Activated naive CD8-positive, alpha-beta T cell treated with anti-CD3 and anti-CD28 coated beads, Interleukin-2, amount 50 U/mL, for 24 hours (primary cell): ENCODE measurements at regions not wholly inside any gene's neighbourhood (a gene's known extent, or its start where the extent isn't known, plus 50 kb on each side); places are given as distances from the start of the nearest gene placed in this dataset.

ENCODE experiments used
- ATAC-seq: fragments of 150-1000 bp; cut with Tn5 transposase; one replicate; pipeline ENCODE4 v1.10.0; 2021
- DNase-seq: peaks from one replicate; pipeline ENCODE4 v3.0.0; 2021
- H3K27ac Mint-ChIP-seq: one replicate; pipeline ENCODE4 v1.8.0; 2021; ENCODE audit warnings: mild to moderate bottlenecking, mixed read lengths
- H3K27me3 Mint-ChIP-seq: one replicate; pipeline ENCODE4 v1.8.0; 2021; ENCODE audit warnings: mixed read lengths
- H3K36me3 Mint-ChIP-seq: one replicate; pipeline ENCODE4 v1.8.0; 2021; ENCODE audit warnings: low read depth, mixed read lengths
- H3K4me1 Mint-ChIP-seq: one replicate; pipeline ENCODE4 v1.8.0; 2021; ENCODE audit warnings: mixed read lengths
- H3K4me3 Mint-ChIP-seq: one replicate; pipeline ENCODE4 v1.8.0; 2021; ENCODE audit warnings: mild to moderate bottlenecking, moderate library complexity, mixed read lengths
- H3K9me3 Mint-ChIP-seq: one replicate; pipeline ENCODE4 v1.8.0; 2021; ENCODE audit warnings: mixed read lengths

GRCh38 chr22:27684901-27685300, 116.7 kb downstream of the MN1 start:
- ATAC-seq, result no peak
- H3K27me3 Mint-ChIP-seq, result peaks cover 5% of the 10 kb centered on the region

DNA sequence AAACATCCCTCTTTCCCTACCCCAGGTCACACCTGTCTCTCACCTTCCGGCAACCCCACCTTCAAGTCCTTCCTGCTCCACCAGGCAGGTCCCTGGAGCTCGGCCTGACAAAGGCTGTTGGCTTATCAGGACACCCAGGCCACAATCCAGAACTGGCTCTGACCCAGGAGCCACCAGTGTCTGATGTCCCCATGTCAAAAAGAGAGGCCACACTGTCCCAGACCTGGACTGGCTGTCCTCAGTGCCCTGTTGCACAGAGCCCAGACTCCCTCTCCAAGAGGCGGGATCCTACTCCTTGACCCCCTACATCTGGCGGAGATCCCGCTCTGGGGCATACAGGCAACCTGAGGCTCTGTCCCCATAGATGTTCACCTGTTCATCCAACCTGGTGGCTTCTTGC, 116.0 kb downstream of the MN1 start:
- ATAC-seq (no peak), DNase-seq (no peak)
- Mint-ChIP-seq H3K9me3 (peaks cover 4% of the 10 kb centered on the region), H3K36me3 (peaks cover 3% of the 10 kb centered on the region), H3K27ac (no peak overlapping the region), H3K4me1 (no peaks in the 10 kb centered on the region), H3K27me3 (peaks cover 3% of the 10 kb centered on the region), H3K4me3 (no peak overlapping the region)

More at GRCh38 chr22:27684901-27685300, 116.7 kb downstream of the MN1 start:
- Mint-ChIP-seq H3K9me3 (peaks cover 4% of the 10 kb centered on the region), H3K27ac (no peak overlapping the region), H3K36me3 (peaks cover 3% of the 10 kb centered on the region), H3K4me1 (no peaks in the 10 kb centered on the region), H3K4me3 (no peak overlapping the region)
- no peak for DNase-seq

DNA sequence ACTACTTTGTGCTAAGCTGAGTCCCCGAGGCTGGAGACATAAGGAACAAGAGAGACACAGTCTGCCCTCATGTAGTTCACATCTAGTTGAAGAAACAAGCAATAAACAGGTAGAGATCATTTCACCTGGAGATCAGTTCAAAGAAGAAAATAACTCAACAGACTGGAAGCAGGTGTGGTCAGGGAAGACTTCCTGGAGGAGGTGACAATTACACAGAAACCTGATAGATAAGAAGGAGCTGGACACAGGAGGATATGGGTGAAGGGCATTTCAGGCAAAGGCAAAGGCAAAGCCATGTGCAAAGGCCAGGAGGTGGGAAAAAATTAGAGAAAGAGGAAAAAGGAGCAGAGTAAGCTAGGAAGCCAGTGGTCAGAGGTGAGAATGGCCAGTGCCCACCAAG, 115.6 kb downstream of the MN1 start:
- no peaks in the 10 kb centered on the region for H3K4me1 Mint-ChIP-seq
- H3K27ac Mint-ChIP-seq, result no peak overlapping the region
- H3K9me3 Mint-ChIP-seq, result peaks cover 4% of the 10 kb centered on the region
- ATAC-seq, result no peak
- DNase-seq, result no peak
- no peak overlapping the region for H3K4me3 Mint-ChIP-seq
- peaks cover 3% of the 10 kb centered on the region for H3K36me3 Mint-ChIP-seq
- peaks cover 4% of the 10 kb centered on the region for H3K27me3 Mint-ChIP-seq

DNA sequence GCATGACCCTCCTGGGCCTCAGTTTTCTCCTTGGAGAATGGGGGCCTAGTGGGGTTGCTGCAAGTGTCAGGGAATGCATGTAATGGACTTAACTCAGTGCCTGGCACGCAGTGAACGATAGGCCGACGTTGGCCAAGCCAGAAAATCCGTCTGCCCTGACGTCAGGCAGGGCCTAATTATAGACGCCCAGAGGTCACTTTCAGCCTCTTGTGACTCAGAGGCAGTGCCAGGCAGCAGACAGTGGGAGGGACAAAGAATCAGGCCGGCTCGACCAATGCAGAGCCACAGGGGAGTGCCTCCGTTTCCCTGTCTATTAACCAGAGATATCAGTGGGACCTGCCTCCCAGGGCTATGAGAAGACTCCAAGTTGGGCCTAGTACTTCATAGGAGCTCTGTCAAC, 115.0 kb downstream of the MN1 start:
- peaks cover 3% of the 10 kb centered on the region for H3K36me3 Mint-ChIP-seq
- peaks cover 4% of the 10 kb centered on the region for H3K27me3 Mint-ChIP-seq
- DNase-seq (no peak), ATAC-seq (no peak)
- H3K4me3 Mint-ChIP-seq, result no peak overlapping the region
- H3K27ac Mint-ChIP-seq, result no peak overlapping the region
- H3K9me3 Mint-ChIP-seq, result peaks cover 4% of the 10 kb centered on the region
- H3K4me1 Mint-ChIP-seq, result no peaks in the 10 kb centered on the region

- H3K4me3 Mint-ChIP-seq, result no peak overlapping the region
- no peak for DNase-seq
- no peak overlapping the region for H3K27ac Mint-ChIP-seq
Measured at GRCh38 chr22:27687984-27688545, 113.5 kb downstream of the MN1 start.

DNA sequence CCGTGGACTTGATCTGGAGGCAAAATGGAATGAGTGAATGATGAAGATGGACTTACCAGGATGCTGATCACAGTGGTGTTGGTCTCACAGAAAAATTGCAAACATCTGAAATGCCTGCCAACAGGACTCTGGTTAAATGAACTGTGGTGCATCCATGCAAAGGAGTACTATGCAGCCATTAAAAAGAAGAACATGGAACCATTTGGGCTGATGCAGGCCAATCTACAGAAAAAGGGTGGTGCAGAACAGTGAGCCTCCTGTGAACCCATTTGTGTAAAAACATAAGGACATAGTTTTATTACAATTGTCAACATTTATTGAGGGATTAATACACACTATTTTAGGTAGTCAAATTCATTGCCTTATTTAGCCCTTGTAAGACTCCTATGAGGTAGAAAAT, 111.9 kb downstream of the MN1 start:
- Mint-ChIP-seq H3K4me3 (no peak overlapping the region), H3K27ac (no peak overlapping the region), H3K4me1 (no peaks in the 10 kb centered on the region), H3K36me3 (peaks cover 3% of the 10 kb centered on the region), H3K27me3 (peaks cover 6% of the 10 kb centered on the region), H3K9me3 (peaks cover 4% of the 10 kb centered on the region)
- DNase-seq (no peak), ATAC-seq (no peak)

More at GRCh38 chr22:27687984-27688545, 113.5 kb downstream of the MN1 start:
- peaks cover 3% of the 10 kb centered on the region for H3K36me3 Mint-ChIP-seq
- H3K27me3 Mint-ChIP-seq, result peaks cover 4% of the 10 kb centered on the region
- peaks cover 4% of the 10 kb centered on the region for H3K9me3 Mint-ChIP-seq
- no peak for ATAC-seq
- no peaks in the 10 kb centered on the region for H3K4me1 Mint-ChIP-seq

DNA sequence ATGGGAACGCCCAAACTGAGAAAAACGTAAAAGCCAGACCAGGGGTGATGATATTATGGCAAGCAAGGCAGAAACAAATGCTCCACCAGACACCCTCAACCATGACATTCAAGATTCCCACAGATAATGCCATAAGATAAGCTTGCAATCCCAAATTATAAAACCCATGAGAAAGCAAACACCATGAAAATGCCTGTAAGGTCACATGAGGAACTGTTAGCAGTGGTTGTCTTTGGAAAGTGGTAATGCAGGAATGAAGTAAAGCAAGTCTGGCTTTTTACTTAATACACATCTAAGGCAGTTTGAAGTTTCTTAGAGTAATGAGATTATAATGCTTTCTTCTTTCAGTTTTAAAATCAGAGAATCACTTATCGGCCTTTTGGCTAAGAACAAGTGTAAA, 111.0 kb downstream of the MN1 start:
- no peak for DNase-seq
- Mint-ChIP-seq H3K27me3 (peaks cover 6% of the 10 kb centered on the region), H3K4me3 (no peak overlapping the region), H3K27ac (no peak overlapping the region), H3K36me3 (peaks cover 3% of the 10 kb centered on the region), H3K4me1 (no peaks in the 10 kb centered on the region), H3K9me3 (peaks cover 4% of the 10 kb centered on the region)
- ATAC-seq, result no peak

GRCh38 chr22:27692243-27692642, 109.3 kb downstream of the MN1 start:
- Mint-ChIP-seq H3K27me3 (peaks cover 6% of the 10 kb centered on the region), H3K9me3 (peaks cover 6% of the 10 kb centered on the region), H3K36me3 (peaks cover 3% of the 10 kb centered on the region), H3K27ac (no peak overlapping the region), H3K4me1 (no peaks in the 10 kb centered on the region), H3K4me3 (no peak overlapping the region)
- ATAC-seq (no peak), DNase-seq (no peak)

DNA sequence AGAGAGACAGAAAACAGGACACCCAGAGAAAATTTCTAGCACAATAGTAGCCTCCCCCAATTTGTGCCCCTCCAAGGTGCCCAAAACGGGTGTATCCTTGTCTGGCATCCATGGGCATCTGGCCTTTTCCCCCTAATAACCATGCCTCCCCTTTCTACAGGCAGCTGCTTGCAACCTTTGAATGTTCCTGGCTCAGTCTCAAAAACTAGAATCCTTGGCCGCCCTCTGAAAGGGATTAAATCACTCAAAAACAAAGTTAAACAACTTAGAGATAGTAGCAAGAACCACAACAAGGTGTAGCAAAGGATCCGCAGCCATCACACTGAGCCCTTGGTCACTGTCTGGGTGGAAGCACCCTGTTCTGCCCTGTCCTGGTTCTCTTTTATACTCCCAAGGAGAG, 105.6 kb downstream of the MN1 start:
- Mint-ChIP-seq H3K4me1 (no peaks in the 10 kb centered on the region), H3K4me3 (no peak overlapping the region), H3K9me3 (peaks cover 5% of the 10 kb centered on the region), H3K27ac (no peak overlapping the region), H3K36me3 (no peaks in the 10 kb centered on the region), H3K27me3 (peaks cover 6% of the 10 kb centered on the region)
- ATAC-seq (no peak), DNase-seq (no peak)

- peaks cover 5% of the 10 kb centered on the region for H3K9me3 Mint-ChIP-seq
- H3K27me3 Mint-ChIP-seq, result peaks cover 2% of the 10 kb centered on the region
- no peak overlapping the region for H3K27ac Mint-ChIP-seq
- H3K36me3 Mint-ChIP-seq, result no peaks in the 10 kb centered on the region
- ATAC-seq, result no peak
- no peaks in the 10 kb centered on the region for H3K4me1 Mint-ChIP-seq
- no peak for DNase-seq
- H3K4me3 Mint-ChIP-seq, result no peak overlapping the region
Measured at GRCh38 chr22:27697888-27698287, 103.7 kb downstream of the MN1 start.
